ENCODE measurements at regions not wholly inside any gene's neighbourhood (a gene's known extent, or its start where the extent isn't known, plus 50 kb on each side); places are given as distances from the start of the nearest gene placed in this dataset.
"Not testable (repeated sequence)": the region's sequence is repeated elsewhere in the genome, so short reads cannot be mapped to it uniquely, and the experiment has no call there.

- ATAC-seq; intact Hi-C loops (cut with DNase I); DNase-seq (ENCODE audit: missing footprints): not testable (repeated sequence)
These were observed 353.6 kb upstream of the FRG1 start for GRCh38 chr4:189586908-189587632.

GRCh38 chr4:189589201-189589600 lies 351.5 kb upstream of the FRG1 start:
- DNase-seq (ENCODE audit: missing footprints); intact Hi-C loops (cut with DNase I); ATAC-seq: not testable (repeated sequence)

GRCh38 chr4:189592890-189593289 lies 347.8 kb upstream of the FRG1 start:
- intact Hi-C loops (cut with DNase I), result no loop called here
- ATAC-seq (no peak), DNase-seq (ENCODE audit: missing footprints) (no peak)

- intact Hi-C loops (cut with DNase I), result no loop called here
- no peak for ATAC-seq
These were observed 343.3 kb upstream of the FRG1 start for GRCh38 chr4:189597341-189597740.

GRCh38 chr4:189600264-189600663 lies 340.4 kb upstream of the FRG1 start:
- ATAC-seq, result no peak
- intact Hi-C loops (cut with DNase I), result no loop called here
- DNase-seq (ENCODE audit: missing footprints), result no peak

More at GRCh38 chr4:189597341-189597740, 343.3 kb upstream of the FRG1 start:
- DNase-seq (ENCODE audit: missing footprints), result no peak

GRCh38 chr4:189600718-189601435 lies 339.8 kb upstream of the FRG1 start:
- DNase-seq (ENCODE audit: missing footprints) (no peak), ATAC-seq (no peak)
- intact Hi-C loops (cut with DNase I), result no loop called here

- intact Hi-C loops (cut with DNase I); ATAC-seq; DNase-seq (ENCODE audit: missing footprints): not testable (repeated sequence)
These were observed 337.8 kb upstream of the FRG1 start for GRCh38 chr4:189602827-189603226.

- DNase-seq (ENCODE audit: missing footprints); intact Hi-C loops (cut with DNase I); ATAC-seq: not testable (repeated sequence)
These were observed 330.1 kb upstream of the FRG1 start for GRCh38 chr4:189610571-189610970.

GRCh38 chr4:189613207-189613606 lies 327.5 kb upstream of the FRG1 start:
- no peak for DNase-seq (ENCODE audit: missing footprints)
- intact Hi-C loops (cut with DNase I), result no loop called here
- no peak for ATAC-seq

- intact Hi-C loops (cut with DNase I), result no loop called here
- ATAC-seq (no peak), DNase-seq (ENCODE audit: missing footprints) (no peak)
These were observed 325.4 kb upstream of the FRG1 start for GRCh38 chr4:189615217-189615663.

GRCh38 chr4:189617741-189618140 lies 322.9 kb upstream of the FRG1 start:
- ATAC-seq; DNase-seq (ENCODE audit: missing footprints); intact Hi-C loops (cut with DNase I): not testable (repeated sequence)

- intact Hi-C loops (cut with DNase I); DNase-seq (ENCODE audit: missing footprints); ATAC-seq: not testable (repeated sequence)
These were observed 321.0 kb upstream of the FRG1 start for GRCh38 chr4:189619441-189620250.

GRCh38 chr4:189622574-189622973 lies 318.1 kb upstream of the FRG1 start:
- ATAC-seq; DNase-seq (ENCODE audit: missing footprints); intact Hi-C loops (cut with DNase I): not testable (repeated sequence)

GRCh38 chr4:189627041-189627440 lies 313.6 kb upstream of the FRG1 start:
- DNase-seq (ENCODE audit: missing footprints); ATAC-seq; intact Hi-C loops (cut with DNase I): not testable (repeated sequence)

- intact Hi-C loops (cut with DNase I), result not testable (repeated sequence)
These were observed 310.9 kb upstream of the FRG1 start for GRCh38 chr4:189629733-189630132.

GRCh38 chr4:189630913-189631567 lies 309.6 kb upstream of the FRG1 start:
- intact Hi-C loops (cut with DNase I); ATAC-seq; DNase-seq (ENCODE audit: missing footprints): not testable (repeated sequence)

More at GRCh38 chr4:189629733-189630132, 310.9 kb upstream of the FRG1 start:
- DNase-seq (ENCODE audit: missing footprints); ATAC-seq: not testable (repeated sequence)

- ATAC-seq; intact Hi-C loops (cut with DNase I); DNase-seq (ENCODE audit: missing footprints): not testable (repeated sequence)
These were observed 309.1 kb upstream of the FRG1 start for GRCh38 chr4:189631568-189631916.

- ATAC-seq; DNase-seq (ENCODE audit: missing footprints); intact Hi-C loops (cut with DNase I): not testable (repeated sequence)
These were observed 290.2 kb upstream of the FRG1 start for GRCh38 chr4:189650436-189650835.

All from Right ventricle myocardium inferior (tissue), 1 donor.